Peyer's patch (tissue), 4 donors: ENCODE measurements at regions not wholly inside any gene's neighbourhood (a gene's known extent, or its start where the extent isn't known, plus 50 kb on each side); places are given as distances from the start of the nearest gene placed in this dataset.

Experiments
- CTCF ChIP-seq, 6 experiments: fragments of 450-650 bp in 4 of 6; fragments of 200-600 bp in 2 of 6; sonication (generic) in 1 of 6; IDR thresholded peaks; one replicate each; pipeline ENCODE4 v1.5.1; 2017 to 2019; ENCODE audit warnings: antibody characterized with exemption in 6 of 6, mild to moderate bottlenecking in 3 of 6, moderate library complexity in 1 of 6
- POLR2A ChIP-seq, 2 donors: fragments of 450-650 bp; IDR thresholded peaks; one replicate each; pipeline ENCODE4 v1.5.1; 2017; ENCODE audit warnings: antibody characterized with exemption in 2 of 2, mild to moderate bottlenecking in 2 of 2, moderate library complexity in 2 of 2

GRCh38 chr16:86258713-86259112, 251.6 kb upstream of the FOXF1 start:
- TF ChIP-seq CTCF (IDR thresholded peaks at IDR 0.05), result no peak
- no peak for TF ChIP-seq POLR2A (IDR thresholded peaks at IDR 0.05)
